ENCODE measurements at regions not wholly inside any gene's neighbourhood (a gene's known extent, or its start where the extent isn't known, plus 50 kb on each side); places are given as distances from the start of the nearest gene placed in this dataset.

DNA sequence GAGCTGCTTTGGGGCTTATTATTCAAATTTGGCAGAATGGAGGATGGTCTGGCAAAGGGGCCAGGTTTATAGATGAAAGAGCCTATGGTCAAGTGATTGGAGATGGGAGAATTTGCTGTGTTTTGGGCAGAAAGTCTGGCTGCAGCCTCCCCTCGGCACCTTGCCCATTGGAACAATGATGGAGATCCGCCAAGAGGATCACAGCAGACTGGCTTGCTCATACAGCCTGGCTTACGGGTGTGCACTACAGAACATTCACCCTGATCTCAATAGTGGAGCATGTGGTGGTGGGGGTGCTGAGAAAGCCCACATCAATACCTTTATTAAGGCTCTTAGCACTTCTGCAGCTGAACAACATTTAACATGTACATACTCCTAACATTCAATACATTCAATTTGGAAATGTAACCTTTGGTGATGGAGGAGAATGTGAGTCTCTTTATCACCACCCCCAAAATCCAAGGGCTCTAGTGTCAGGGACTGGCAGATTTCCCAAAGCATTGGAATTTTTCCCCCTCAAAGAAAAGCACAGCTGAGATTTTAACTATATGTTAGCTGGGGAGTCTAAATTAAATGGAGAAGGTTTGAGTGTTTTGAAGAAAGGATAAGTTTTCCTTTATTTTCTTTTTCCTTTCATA, 118.4 kb upstream of the TMC3 start:
- ATAC-seq (no peak), DNase-seq (ENCODE audit: low spot score) (no peak)
- ChIA-PET CTCF (interaction anchor here (1.0 kb wide), 1 partner anchor 12 kb away, joined by 3 read pairs; no protein-coding TSS in a partner anchor), POLR2A (no interaction called here)
- H3K4me3 Mint-ChIP-seq: no peak overlapping the region
- TF ChIP-seq ZNF121 (CRISPR knock-in tag; IDR thresholded peaks at IDR 0.05) (no peak), ZNF317 (CRISPR knock-in tag; IDR thresholded peaks at IDR 0.05; ENCODE audit: borderline replicate concordance, low read depth) (no peak), GTF2I (CRISPR knock-in tag; conservative IDR thresholded peaks at IDR 0.05) (no peak), ZBTB21 (CRISPR knock-in tag; IDR thresholded peaks at IDR 0.05; ENCODE audit: borderline replicate concordance) (no peak), ARID4B (CRISPR knock-in tag; IDR thresholded peaks at IDR 0.05; ENCODE audit: borderline replicate concordance) (no peak), FOXK1 (CRISPR knock-in tag; IDR thresholded peaks at IDR 0.05) (no peak), NFYB (CRISPR knock-in tag; conservative IDR thresholded peaks at IDR 0.05; ENCODE audit: low read depth) (no peak), RELA (CRISPR knock-in tag; IDR thresholded peaks at IDR 0.05; ENCODE audit: borderline replicate concordance) (no peak), ZNF416 (CRISPR knock-in tag; IDR thresholded peaks at IDR 0.05) (no peak), MYBL2 (CRISPR knock-in tag; IDR thresholded peaks at IDR 0.05) (no peak), CDX4 (CRISPR knock-in tag; IDR thresholded peaks at IDR 0.05; ENCODE audit: borderline replicate concordance) (no peak), CREM (CRISPR knock-in tag; IDR thresholded peaks at IDR 0.05) (no peak), AFF4 (CRISPR knock-in tag; IDR thresholded peaks at IDR 0.05; ENCODE audit: borderline replicate concordance) (no peak), HMGA2 (CRISPR knock-in tag; IDR thresholded peaks at IDR 0.05) (no peak), ETV6 (CRISPR knock-in tag; IDR thresholded peaks at IDR 0.05) (no peak), ZNF671 (CRISPR knock-in tag; IDR thresholded peaks at IDR 0.05) (no peak), GRHL2 (CRISPR knock-in tag; IDR thresholded peaks at IDR 0.05; ENCODE audit: insufficient replicate concordance, severe bottlenecking) (no peak)
- TF ChIP-seq, protein P1, sequence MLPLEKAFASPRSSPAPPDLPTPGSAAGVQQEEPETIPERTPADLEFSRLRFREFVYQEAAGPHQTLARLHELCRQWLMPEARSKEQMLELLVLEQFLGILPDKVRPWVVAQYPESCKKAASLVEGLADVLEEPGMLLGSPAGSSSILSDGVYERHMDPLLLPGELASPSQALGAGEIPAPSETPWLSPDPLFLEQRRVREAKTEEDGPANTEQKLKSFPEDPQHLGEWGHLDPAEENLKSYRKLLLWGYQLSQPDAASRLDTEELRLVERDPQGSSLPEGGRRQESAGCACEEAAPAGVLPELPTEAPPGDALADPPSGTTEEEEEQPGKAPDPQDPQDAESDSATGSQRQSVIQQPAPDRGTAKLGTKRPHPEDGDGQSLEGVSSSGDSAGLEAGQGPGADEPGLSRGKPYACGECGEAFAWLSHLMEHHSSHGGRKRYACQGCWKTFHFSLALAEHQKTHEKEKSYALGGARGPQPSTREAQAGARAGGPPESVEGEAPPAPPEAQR (CRISPR knock-in tag; IDR thresholded peaks at IDR 0.05): no peak
- TF ChIP-seq, protein P2, sequence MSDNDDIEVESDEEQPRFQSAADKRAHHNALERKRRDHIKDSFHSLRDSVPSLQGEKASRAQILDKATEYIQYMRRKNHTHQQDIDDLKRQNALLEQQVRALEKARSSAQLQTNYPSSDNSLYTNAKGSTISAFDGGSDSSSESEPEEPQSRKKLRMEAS (CRISPR knock-in tag; IDR thresholded peaks at IDR 0.05): no peak
- 0 out of 2 replicates have a peak, but pooled peaks cover 8% of the 10 kb centered on the region for H3K9me3 Mint-ChIP-seq
- H3K27ac Mint-ChIP-seq: no peak overlapping the region
- H3K27me3 Mint-ChIP-seq (ENCODE audit: low read depth): no peaks in the 10 kb centered on the region
- H3K4me1 Mint-ChIP-seq: peaks cover 8% of the 10 kb centered on the region
- H3K36me3 Mint-ChIP-seq: no peaks in the 10 kb centered on the region
